Choroid plexus epithelial cell (primary cell): ENCODE measurements at regions not wholly inside any gene's neighbourhood (a gene's known extent, or its start where the extent isn't known, plus 50 kb on each side); places are given as distances from the start of the nearest gene placed in this dataset.

Source experiments
- DNase-seq: peaks from one replicate; pipeline ENCODE4 v3.0.0-alpha.2; 2010; ENCODE audit warnings: low read depth
- H3K4me3 ChIP-seq: 2 replicates; pipeline ENCODE4 v1.5.1; 2011; ENCODE audit warnings: low read depth, mild to moderate bottlenecking, control low read depth, low read length, moderate library complexity
- CTCF ChIP-seq: conservative IDR thresholded peaks from 2 replicates; pipeline ENCODE4 v1.5.1; 2011; ENCODE audit warnings: low read depth, mild to moderate bottlenecking, control low read depth, inconsistent platforms, low read length, moderate library complexity

- no peak for TF ChIP-seq CTCF
- H3K4me3 ChIP-seq: no peak overlapping the region
- peak; percentile 16 for DNase-seq
Observed at GRCh38 chr10:126734015-126734414, 63.5 kb upstream of the C10orf90 start.

- DNase-seq: no peak
- H3K4me3 ChIP-seq: no peak overlapping the region
- no peak for TF ChIP-seq CTCF
Observed at GRCh38 chr10:126734967-126735366, 64.5 kb upstream of the C10orf90 start.

DNA sequence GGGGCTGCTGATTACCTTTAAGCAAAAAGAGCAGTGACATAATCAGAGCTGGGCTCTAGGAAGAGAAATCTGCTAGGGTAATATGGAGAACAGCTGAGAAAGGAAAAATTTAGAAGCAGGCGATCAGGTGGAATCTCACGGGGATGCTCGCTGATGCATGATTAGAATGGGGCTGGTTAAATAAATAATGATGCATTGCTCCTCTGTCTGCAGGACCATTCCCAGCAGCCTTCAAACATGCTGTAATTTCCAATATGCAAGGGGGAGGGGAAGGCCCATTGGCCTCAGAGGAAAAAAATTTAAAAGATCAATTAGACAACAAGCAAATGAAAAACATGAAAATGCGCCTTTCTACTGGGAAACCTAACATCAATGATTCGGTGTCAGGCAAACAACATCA lies 65.6 kb upstream of the C10orf90 start:
- no peak for TF ChIP-seq CTCF
- DNase-seq: no peak
- H3K4me3 ChIP-seq: no peak overlapping the region

- H3K4me3 ChIP-seq: no peak overlapping the region
- DNase-seq: peak; percentile 14
- no peak for TF ChIP-seq CTCF
Observed at GRCh38 chr10:126736727-126737126, 66.2 kb upstream of the C10orf90 start.

DNA sequence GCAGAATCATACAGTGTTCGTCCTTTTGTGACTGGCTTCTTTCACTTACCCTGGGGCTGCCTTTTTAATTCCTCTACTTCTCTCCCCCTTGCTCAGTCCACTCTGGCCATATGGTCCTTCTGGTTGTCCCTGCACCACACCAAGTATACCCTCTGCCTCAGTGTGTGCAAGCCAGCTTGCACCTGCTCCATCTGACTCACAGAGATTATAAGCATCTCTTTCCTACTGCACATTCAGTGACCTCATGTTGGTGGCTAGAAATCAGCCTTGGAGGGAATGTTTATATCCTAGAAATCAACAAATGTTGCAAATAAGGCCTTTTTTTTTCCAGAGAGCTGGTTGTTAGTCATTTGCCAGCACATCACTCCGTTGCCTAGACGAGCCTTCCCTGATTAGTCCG lies 67.5 kb upstream of the C10orf90 start:
- no peak for DNase-seq
- no peak overlapping the region for H3K4me3 ChIP-seq
- no peak for TF ChIP-seq CTCF

- TF ChIP-seq CTCF: no peak
- DNase-seq: no peak
- no peak overlapping the region for H3K4me3 ChIP-seq
Observed at GRCh38 chr10:126744571-126744970, 74.1 kb upstream of the C10orf90 start.

- DNase-seq: peak; percentile 93
- TF ChIP-seq CTCF: peak; percentile 94
- H3K4me3 ChIP-seq: no peak overlapping the region
Observed at GRCh38 chr10:126749015-126749655, 78.6 kb upstream of the C10orf90 start.
